ENCODE measurements at regions not wholly inside any gene's neighbourhood (a gene's known extent, or its start where the extent isn't known, plus 50 kb on each side); places are given as distances from the start of the nearest gene placed in this dataset.

DNA sequence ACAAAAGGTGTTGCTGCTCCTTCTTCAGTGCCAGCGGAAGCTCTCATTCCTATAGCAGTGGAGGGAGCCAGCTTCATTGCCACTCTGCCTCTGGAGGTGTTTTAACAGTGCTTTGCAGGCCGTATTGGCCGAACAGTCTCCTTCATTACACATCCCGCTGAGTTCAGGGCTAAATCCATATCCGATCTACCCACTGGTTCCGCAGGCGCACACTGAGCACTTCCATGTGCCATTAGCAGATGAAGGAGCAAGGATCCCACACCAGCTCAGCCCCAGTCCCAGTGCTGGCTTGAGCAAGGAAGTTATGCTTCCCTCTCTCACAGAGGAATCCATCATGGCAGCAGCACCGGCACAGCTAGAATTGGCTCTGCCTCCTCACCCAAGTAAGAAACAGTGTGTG lies 121.2 kb upstream of the IRX2 start:
- no peak for TF ChIP-seq FOXM1 (IDR thresholded peaks at IDR 0.05; ENCODE audit: borderline replicate concordance)
- TF ChIP-seq SUZ12 (IDR thresholded peaks at IDR 0.05): no peak
- TF ChIP-seq TARDBP (IDR thresholded peaks at IDR 0.05): no peak
- TF ChIP-seq, protein P1, sequence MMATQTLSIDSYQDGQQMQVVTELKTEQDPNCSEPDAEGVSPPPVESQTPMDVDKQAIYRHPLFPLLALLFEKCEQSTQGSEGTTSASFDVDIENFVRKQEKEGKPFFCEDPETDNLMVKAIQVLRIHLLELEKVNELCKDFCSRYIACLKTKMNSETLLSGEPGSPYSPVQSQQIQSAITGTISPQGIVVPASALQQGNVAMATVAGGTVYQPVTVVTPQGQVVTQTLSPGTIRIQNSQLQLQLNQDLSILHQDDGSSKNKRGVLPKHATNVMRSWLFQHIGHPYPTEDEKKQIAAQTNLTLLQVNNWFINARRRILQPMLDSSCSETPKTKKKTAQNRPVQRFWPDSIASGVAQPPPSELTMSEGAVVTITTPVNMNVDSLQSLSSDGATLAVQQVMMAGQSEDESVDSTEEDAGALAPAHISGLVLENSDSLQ (IDR thresholded peaks at IDR 0.05): no peak
- no peak for TF ChIP-seq L3MBTL2 (conservative IDR thresholded peaks at IDR 0.05)
- TF ChIP-seq ARNT (IDR thresholded peaks at IDR 0.05): no peak
- TF ChIP-seq BHLHE40 (IDR thresholded peaks at IDR 0.05; ENCODE audit: borderline replicate concordance): no peak
- no peak for TF ChIP-seq ELF4 (IDR thresholded peaks at IDR 0.05)
- no peak for TF ChIP-seq SP1 (IDR thresholded peaks at IDR 0.05)
- TF ChIP-seq ZNF384 (IDR thresholded peaks at IDR 0.05): no peak
- TF ChIP-seq FOXK2 (IDR thresholded peaks at IDR 0.05): no peak

All from HEK293T (cell line).